Type B pancreatic cell (in vitro differentiated cells): ENCODE measurements at regions not wholly inside any gene's neighbourhood (a gene's known extent, or its start where the extent isn't known, plus 50 kb on each side); places are given as distances from the start of the nearest gene placed in this dataset.

Source experiments
- DNase-seq: peaks from one replicate; pipeline ENCODE4 v3.0.0; 2021; ENCODE audit warnings: mixed read lengths; ENCODE audit not compliant: unreplicated experiment; ENCODE audit errors: extremely low spot score
- H3K27ac Mint-ChIP-seq: 2 replicates; pipeline ENCODE4 v1.8.0; 2021; ENCODE audit warnings: mild to moderate bottlenecking, mixed read lengths
- H3K27me3 Mint-ChIP-seq: 2 replicates; pipeline ENCODE4 v1.8.0; 2021; ENCODE audit warnings: mixed read lengths
- H3K36me3 Mint-ChIP-seq: 2 replicates; pipeline ENCODE4 v1.8.0; 2021; ENCODE audit warnings: mixed read lengths
- H3K4me1 Mint-ChIP-seq: one replicate; pipeline ENCODE4 v1.8.0; 2021; ENCODE audit warnings: mixed read lengths; ENCODE audit not compliant: unreplicated experiment
- H3K4me3 Mint-ChIP-seq: 2 replicates; pipeline ENCODE4 v1.8.0; 2021; ENCODE audit warnings: mild to moderate bottlenecking, mixed read lengths
- H3K9me3 Mint-ChIP-seq: 2 replicates; pipeline ENCODE4 v1.8.0; 2021; ENCODE audit warnings: mixed read lengths
- CTCF ChIP-seq: fragments of 200-600 bp; sonication (generic); conservative IDR thresholded peaks from 2 replicates; pipeline ENCODE4 v1.5.0; 2021; ENCODE audit warnings: antibody characterized with exemption, mild to moderate bottlenecking

GRCh38 chr3:186411994-186412393 is 50.0 kb upstream of the DGKG start:
- Mint-ChIP-seq H3K4me3 (no peak overlapping the region), H3K27me3 (peaks cover 55% of the 10 kb centered on the region), H3K36me3 (no peaks in the 10 kb centered on the region), H3K27ac (no peak overlapping the region), H3K9me3 (no peaks in the 10 kb centered on the region), H3K4me1 (peaks cover 17% of the 10 kb centered on the region)
- no peak for TF ChIP-seq CTCF
- no peak for DNase-seq
